ENCODE measurements at regions not wholly inside any gene's neighbourhood (a gene's known extent, or its start where the extent isn't known, plus 50 kb on each side); places are given as distances from the start of the nearest gene placed in this dataset.

DNA sequence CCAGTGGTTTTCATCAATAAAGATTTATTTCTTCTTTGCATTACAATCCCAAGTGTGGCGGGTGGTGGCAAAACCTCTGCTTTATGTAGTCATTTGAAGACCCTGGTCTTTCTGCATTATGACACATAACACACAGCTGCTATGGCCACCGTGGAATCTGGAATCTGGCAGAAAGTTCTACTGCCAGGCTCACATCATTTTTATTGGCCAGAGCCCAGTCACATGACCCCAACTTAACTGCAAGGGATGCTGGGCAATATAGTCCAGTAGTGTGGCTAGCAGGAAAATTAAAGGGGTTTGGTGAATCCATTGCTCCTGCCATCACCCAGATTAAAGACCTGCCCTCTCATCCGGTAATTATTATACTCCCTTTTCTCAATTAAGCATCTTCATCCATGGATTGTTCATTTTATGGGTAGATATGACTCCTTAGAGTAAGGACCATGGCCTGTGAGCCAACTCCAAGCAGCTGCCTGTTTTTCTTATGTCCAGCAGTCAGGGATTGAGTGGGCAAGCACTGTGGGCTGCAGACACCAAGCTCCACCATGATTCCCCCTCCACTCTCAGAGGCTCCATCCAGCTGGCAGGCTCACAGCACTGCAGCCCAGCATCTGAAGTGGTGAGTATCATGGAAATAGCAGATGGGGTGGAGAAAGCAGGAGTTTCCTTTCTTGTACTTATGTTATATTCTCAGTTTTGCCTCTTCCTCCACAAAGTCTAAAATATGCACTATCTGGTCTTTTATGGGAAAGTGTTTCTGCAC lies 1030.7 kb downstream of the AACS start:
- BruUV-seq (replicated peaks), result no TSS peak
- H4K20me1 ChIP-seq (ENCODE audit: low read length), result no peaks in the 10 kb centered on the region
- DNase-seq, result no peak
- no peaks in the 10 kb centered on the region for H3K9me2 ChIP-seq (replicated peaks; ENCODE audit: low read length)
- no peak for ATAC-seq
- H3K9ac ChIP-seq (ENCODE audit: low read length), result no peak overlapping the region
- CTCF ChIA-PET, result no interaction called here
- intact Hi-C loops (cut with micrococcal nuclease), result no loop called here
- H3K4me2 ChIP-seq (ENCODE audit: low read length), result no peak overlapping the region
- no peaks in the 10 kb centered on the region for H3F3A ChIP-seq (ENCODE audit: low read length, unreplicated experiment)
- POLR2A ChIA-PET (ENCODE audit: unreplicated experiment), result no interaction called here
- no peak overlapping the region for H3K4me3 ChIP-seq (ENCODE audit: low read length)
- H3K27ac ChIP-seq (ENCODE audit: low read length), result no peak overlapping the region
- no peak overlapping the region for H2AFZ ChIP-seq (ENCODE audit: low read length)
- H3K79me2 ChIP-seq (ENCODE audit: low read length), result no peaks in the 10 kb centered on the region
- no peaks in the 10 kb centered on the region for H3K36me3 ChIP-seq (ENCODE audit: low read depth, low read length)
- peaks cover 6% of the 10 kb centered on the region; the same call in 1 of the 2 replicates for H3K27me3 ChIP-seq (ENCODE audit: low read length)
- no peaks in the 10 kb centered on the region for H3K4me1 ChIP-seq (ENCODE audit: insufficient read depth, low read length)
- no peak for TF ChIP-seq EZH2phosphoT487 (IDR thresholded peaks at IDR 0.05; ENCODE audit: borderline replicate concordance, low read length)
- TF ChIP-seq, protein P1, sequence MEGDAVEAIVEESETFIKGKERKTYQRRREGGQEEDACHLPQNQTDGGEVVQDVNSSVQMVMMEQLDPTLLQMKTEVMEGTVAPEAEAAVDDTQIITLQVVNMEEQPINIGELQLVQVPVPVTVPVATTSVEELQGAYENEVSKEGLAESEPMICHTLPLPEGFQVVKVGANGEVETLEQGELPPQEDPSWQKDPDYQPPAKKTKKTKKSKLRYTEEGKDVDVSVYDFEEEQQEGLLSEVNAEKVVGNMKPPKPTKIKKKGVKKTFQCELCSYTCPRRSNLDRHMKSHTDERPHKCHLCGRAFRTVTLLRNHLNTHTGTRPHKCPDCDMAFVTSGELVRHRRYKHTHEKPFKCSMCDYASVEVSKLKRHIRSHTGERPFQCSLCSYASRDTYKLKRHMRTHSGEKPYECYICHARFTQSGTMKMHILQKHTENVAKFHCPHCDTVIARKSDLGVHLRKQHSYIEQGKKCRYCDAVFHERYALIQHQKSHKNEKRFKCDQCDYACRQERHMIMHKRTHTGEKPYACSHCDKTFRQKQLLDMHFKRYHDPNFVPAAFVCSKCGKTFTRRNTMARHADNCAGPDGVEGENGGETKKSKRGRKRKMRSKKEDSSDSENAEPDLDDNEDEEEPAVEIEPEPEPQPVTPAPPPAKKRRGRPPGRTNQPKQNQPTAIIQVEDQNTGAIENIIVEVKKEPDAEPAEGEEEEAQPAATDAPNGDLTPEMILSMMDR (conservative IDR thresholded peaks at IDR 0.05; ENCODE audit: low read depth, low read length), result no peak
- no peak for TF ChIP-seq EZH2 (IDR thresholded peaks at IDR 0.05; ENCODE audit: low read length, unreplicated experiment)
- 0 out of 2 replicates have a peak, but pooled peaks cover 6% of the 10 kb centered on the region for H3K9me3 ChIP-seq (ENCODE audit: low read length)

DNA sequence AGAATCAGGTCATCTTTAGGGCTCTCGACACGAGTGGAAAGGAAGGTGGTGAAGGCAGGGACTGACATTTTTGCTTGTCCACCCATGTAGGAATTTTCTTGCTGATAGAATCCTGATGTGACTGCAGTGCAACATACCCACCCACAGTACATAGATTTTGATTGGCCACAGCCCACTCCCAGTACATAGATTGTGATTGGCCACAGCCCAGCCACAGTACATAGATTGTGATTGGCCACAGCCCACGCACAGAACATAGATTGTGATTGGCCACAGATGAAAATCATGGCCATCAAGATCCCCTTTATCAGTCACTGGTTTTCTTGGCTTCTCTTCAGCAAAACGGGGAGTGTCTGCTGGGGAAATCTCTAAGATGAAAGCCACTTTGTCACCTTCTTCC lies 1041.5 kb downstream of the AACS start:
- Histone ChIP-seq H3K27ac (ENCODE audit: low read length) (no peak overlapping the region), H3K79me2 (ENCODE audit: low read length) (no peaks in the 10 kb centered on the region), H3K9me2 (replicated peaks; ENCODE audit: low read length) (no peaks in the 10 kb centered on the region), H3K36me3 (ENCODE audit: low read depth, low read length) (no peaks in the 10 kb centered on the region), H3K4me2 (ENCODE audit: low read length) (no peak overlapping the region), H2AFZ (ENCODE audit: low read length) (no peak overlapping the region), H3K9ac (ENCODE audit: low read length) (no peak overlapping the region), H3K27me3 (ENCODE audit: low read length) (no peaks in the 10 kb centered on the region), H3F3A (ENCODE audit: low read length, unreplicated experiment) (no peaks in the 10 kb centered on the region), H3K4me3 (ENCODE audit: low read length) (no peak overlapping the region), H3K9me3 (ENCODE audit: low read length) (no peaks in the 10 kb centered on the region), H4K20me1 (ENCODE audit: low read length) (no peaks in the 10 kb centered on the region), H3K4me1 (ENCODE audit: insufficient read depth, low read length) (no peaks in the 10 kb centered on the region)
- TF ChIP-seq EZH2phosphoT487 (IDR thresholded peaks at IDR 0.05; ENCODE audit: borderline replicate concordance, low read length) (no peak), EZH2 (IDR thresholded peaks at IDR 0.05; ENCODE audit: low read length, unreplicated experiment) (no peak)
- TF ChIP-seq, protein P1 (conservative IDR thresholded peaks at IDR 0.05; ENCODE audit: low read depth, low read length), result no peak
- intact Hi-C loops (cut with micrococcal nuclease), result no loop called here
- ChIA-PET CTCF (no interaction called here), POLR2A (ENCODE audit: unreplicated experiment) (no interaction called here)
- DNase-seq (no peak), ATAC-seq (no peak)
- BruUV-seq (replicated peaks), result no TSS peak

DNA sequence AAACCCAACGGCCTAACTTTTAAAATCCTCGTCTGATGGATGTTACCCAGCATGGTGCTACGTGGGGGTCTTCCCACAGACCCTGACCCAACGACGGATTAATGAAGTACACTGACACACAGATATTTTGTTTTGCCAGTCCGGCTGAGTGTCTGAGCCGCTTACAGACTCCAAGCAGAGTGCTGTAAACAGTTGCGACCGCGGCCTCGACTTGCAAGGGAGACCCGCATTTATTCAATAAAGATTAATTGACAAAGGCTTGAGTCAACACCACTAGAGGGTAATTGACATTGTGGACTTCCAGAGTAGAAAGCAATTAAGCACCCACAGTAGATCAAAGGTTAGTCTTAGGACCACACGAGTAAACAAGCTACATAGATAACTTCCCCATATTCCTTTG lies 1042.4 kb downstream of the AACS start:
- Histone ChIP-seq H3K79me2 (ENCODE audit: low read length) (no peaks in the 10 kb centered on the region), H3K9ac (ENCODE audit: low read length) (no peak overlapping the region), H3K27ac (ENCODE audit: low read length) (no peak overlapping the region), H2AFZ (ENCODE audit: low read length) (no peak overlapping the region), H3K9me2 (replicated peaks; ENCODE audit: low read length) (no peaks in the 10 kb centered on the region), H3K36me3 (ENCODE audit: low read depth, low read length) (no peaks in the 10 kb centered on the region), H4K20me1 (ENCODE audit: low read length) (no peaks in the 10 kb centered on the region), H3K27me3 (ENCODE audit: low read length) (no peaks in the 10 kb centered on the region), H3K4me3 (ENCODE audit: low read length) (no peak overlapping the region), H3K4me1 (ENCODE audit: insufficient read depth, low read length) (no peaks in the 10 kb centered on the region), H3K4me2 (ENCODE audit: low read length) (no peak overlapping the region), H3K9me3 (ENCODE audit: low read length) (no peaks in the 10 kb centered on the region), H3F3A (ENCODE audit: low read length, unreplicated experiment) (no peaks in the 10 kb centered on the region)
- DNase-seq, result no peak
- no TSS peak for BruUV-seq (replicated peaks)
- no peak for ATAC-seq
- CTCF ChIA-PET, result no interaction called here
- intact Hi-C loops (cut with micrococcal nuclease), result no loop called here
- TF ChIP-seq EZH2 (IDR thresholded peaks at IDR 0.05; ENCODE audit: low read length, unreplicated experiment) (no peak), EZH2phosphoT487 (IDR thresholded peaks at IDR 0.05; ENCODE audit: borderline replicate concordance, low read length) (no peak)
- TF ChIP-seq, protein P1 (conservative IDR thresholded peaks at IDR 0.05; ENCODE audit: low read depth, low read length), result no peak
- POLR2A ChIA-PET (ENCODE audit: unreplicated experiment), result no interaction called here

Measured in PC-3 (cell line).